Ectodermal cell (in vitro differentiated cells): ENCODE measurements at regions not wholly inside any gene's neighbourhood (a gene's known extent, or its start where the extent isn't known, plus 50 kb on each side); places are given as distances from the start of the nearest gene placed in this dataset.
"Not testable (repeated sequence)": the region's sequence is repeated elsewhere in the genome, so short reads cannot be mapped to it uniquely, and the experiment has no call there.

Source experiments
- H3K27ac ChIP-seq: 2 replicates; pipeline ENCODE4 v1.7.0; 2013; ENCODE audit warnings: mild to moderate bottlenecking, low read depth, low read length; ENCODE audit not compliant: insufficient read depth, poor library complexity, severe bottlenecking
- H3K27me3 ChIP-seq: 2 replicates; pipeline ENCODE4 v1.7.0; 2013; ENCODE audit warnings: mild to moderate bottlenecking, low read length; ENCODE audit not compliant: insufficient read depth, control insufficient read depth, poor library complexity, severe bottlenecking
- H3K36me3 ChIP-seq: one replicate; pipeline ENCODE4 v1.7.0; 2013; ENCODE audit warnings: low read length; ENCODE audit not compliant: control insufficient read depth, insufficient read depth
- H3K4me1 ChIP-seq: one replicate; pipeline ENCODE4 v1.7.0; 2013; ENCODE audit warnings: low read length; ENCODE audit not compliant: control insufficient read depth, insufficient read depth
- H3K4me3 ChIP-seq: 2 replicates; pipeline ENCODE4 v1.7.0; 2013; ENCODE audit warnings: low read depth, low read length, control low read depth; ENCODE audit not compliant: insufficient read depth
- H3K9me3 ChIP-seq: 2 replicates; pipeline ENCODE4 v1.7.0; 2013; ENCODE audit warnings: mild to moderate bottlenecking, low read length, moderate library complexity; ENCODE audit not compliant: control insufficient read depth
- WGBS, 2 experiments: methylation state at CpG; one replicate each; pipeline ENCODE4 v1.1.7; 2013; ENCODE audit warnings: missing lambda C conversion rate in 2 of 2; 5-methylcytosine and 5-hydroxymethylcytosine counted together

GRCh38 chr19:28614634-28615545, 598.1 kb downstream of the UQCRFS1 start:
- Histone ChIP-seq H3K4me3 (no peak overlapping the region), H3K4me1 (no peaks in the 10 kb centered on the region), H3K9me3 (no peaks in the 10 kb centered on the region), H3K27me3 (no peaks in the 10 kb centered on the region), H3K36me3 (peaks cover 9% of the 10 kb centered on the region), H3K27ac (no peak overlapping the region)
- 87 to 91% methylated on average over 10 to 11 of the region's 12 CpGs for WGBS, 2 experiments

DNA sequence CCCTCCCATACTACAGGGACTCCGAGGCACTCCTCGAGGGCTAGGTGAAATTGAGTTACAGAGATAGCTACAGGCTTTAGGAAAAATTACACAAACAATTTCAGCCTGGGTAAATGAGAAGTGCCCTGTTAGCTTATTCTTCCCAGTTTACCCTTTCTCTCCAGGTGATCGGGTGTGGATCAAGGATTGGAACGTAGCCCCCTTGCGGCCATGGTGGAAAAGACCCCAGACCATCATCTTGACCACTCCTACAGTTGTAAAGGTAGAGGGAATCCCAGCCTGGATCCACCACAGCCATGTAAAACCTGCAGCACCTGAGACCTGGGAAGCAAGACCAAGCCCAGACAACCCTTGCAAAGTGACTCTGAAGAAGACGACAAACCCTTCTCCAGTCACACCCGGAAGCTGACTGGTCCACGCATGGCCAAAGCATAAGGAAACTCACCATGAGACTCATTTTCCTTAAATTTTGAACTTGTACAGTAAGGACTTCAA, 600.6 kb downstream of the UQCRFS1 start:
- Histone ChIP-seq H3K36me3 (peaks cover 9% of the 10 kb centered on the region), H3K27me3 (no peaks in the 10 kb centered on the region), H3K9me3 (no peaks in the 10 kb centered on the region), H3K4me3 (no peak overlapping the region), H3K27ac (no peak overlapping the region), H3K4me1 (no peaks in the 10 kb centered on the region)
- WGBS, 2 experiments: 96 to 97% methylated on average over 8 of the region's 8 CpGs

DNA sequence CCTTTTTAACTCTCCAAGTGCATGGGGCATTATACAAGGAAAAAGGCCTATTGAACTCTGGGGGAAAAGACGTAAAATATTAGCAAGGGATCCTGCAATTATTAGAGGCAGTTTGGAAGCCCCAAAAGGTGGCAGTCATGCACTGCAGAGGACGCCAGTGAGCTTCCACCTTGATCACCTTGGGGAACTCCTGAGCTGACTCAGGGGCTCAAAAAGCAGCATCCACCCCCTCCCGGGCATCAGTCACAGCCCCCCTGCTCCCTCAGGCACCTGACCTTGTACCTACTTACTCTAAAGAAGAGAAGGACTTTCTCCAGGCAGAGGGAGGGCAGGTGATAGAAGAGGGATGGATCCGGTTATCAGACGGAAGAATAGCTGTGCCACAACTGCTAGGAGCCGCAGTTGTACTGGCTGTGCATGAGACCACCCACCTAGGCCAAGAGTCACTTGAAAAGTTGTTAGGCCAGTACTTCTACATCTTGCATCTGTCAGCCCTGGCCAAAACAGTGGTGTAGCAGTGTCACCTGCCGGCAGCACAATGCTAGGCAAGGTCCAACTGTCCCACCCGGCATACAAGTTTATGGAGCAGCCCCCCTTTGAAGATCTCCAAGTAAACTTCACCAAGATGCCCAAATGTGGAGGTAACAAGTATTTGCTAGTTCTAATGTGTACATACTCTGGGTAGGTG, 601.6 kb downstream of the UQCRFS1 start:
- 93% methylated on average over 8 of the region's 8 CpGs for WGBS, 2 experiments
- not testable (repeated sequence) for H3K4me1 ChIP-seq

DNA sequence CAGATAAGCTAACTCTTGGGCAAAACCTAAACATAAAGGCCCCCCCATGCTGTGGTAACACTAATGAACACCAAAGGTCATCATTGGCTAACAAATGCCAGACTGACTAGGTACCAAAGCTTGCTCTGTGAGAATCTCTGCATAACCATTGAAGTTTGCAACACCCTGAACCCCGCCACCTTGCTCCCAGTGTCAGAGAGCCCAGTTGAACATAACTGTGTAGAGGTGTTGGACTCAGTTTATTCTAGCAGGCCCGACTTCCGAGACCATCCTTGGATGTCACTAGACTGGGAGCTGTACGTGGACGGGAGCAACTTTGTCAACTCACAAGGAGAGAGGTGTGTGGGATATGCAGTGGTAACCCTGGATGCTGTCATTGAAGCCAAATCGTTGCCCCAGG, 602.2 kb downstream of the UQCRFS1 start:
- Histone ChIP-seq H3K9me3 (no peaks in the 10 kb centered on the region), H3K36me3 (peaks cover 9% of the 10 kb centered on the region), H3K27ac (no peak overlapping the region), H3K27me3 (no peaks in the 10 kb centered on the region), H3K4me3 (no peak overlapping the region), H3K4me1 (no peaks in the 10 kb centered on the region)
- WGBS, 2 experiments: 94 to 97% methylated on average over 6 of the region's 6 CpGs

More for the DNA sequence above, 601.6 kb downstream of the UQCRFS1 start:
- H3K4me3 ChIP-seq, H3K9me3 ChIP-seq, H3K36me3 ChIP-seq, H3K27me3 ChIP-seq, H3K27ac ChIP-seq: not testable (repeated sequence)

- no peak overlapping the region for H3K4me3 ChIP-seq
- no peaks in the 10 kb centered on the region for H3K9me3 ChIP-seq
- WGBS, 2 experiments: 94 to 95% methylated on average over 5 of the region's 5 CpGs
- H3K4me1 ChIP-seq: no peaks in the 10 kb centered on the region
- peaks cover 4% of the 10 kb centered on the region for H3K36me3 ChIP-seq
- no peak overlapping the region for H3K27ac ChIP-seq
- H3K27me3 ChIP-seq: no peaks in the 10 kb centered on the region
Observed at GRCh38 chr19:28609944-28610343, 603.0 kb downstream of the UQCRFS1 start.

- 93 to 94% methylated on average over 8 of the region's 8 CpGs for WGBS, 2 experiments
- Histone ChIP-seq H3K27ac (no peak overlapping the region), H3K9me3 (no peaks in the 10 kb centered on the region), H3K36me3 (no peaks in the 10 kb centered on the region), H3K27me3 (no peaks in the 10 kb centered on the region), H3K4me3 (no peak overlapping the region), H3K4me1 (no peaks in the 10 kb centered on the region)
Observed at GRCh38 chr19:28609091-28609755, 603.7 kb downstream of the UQCRFS1 start.

DNA sequence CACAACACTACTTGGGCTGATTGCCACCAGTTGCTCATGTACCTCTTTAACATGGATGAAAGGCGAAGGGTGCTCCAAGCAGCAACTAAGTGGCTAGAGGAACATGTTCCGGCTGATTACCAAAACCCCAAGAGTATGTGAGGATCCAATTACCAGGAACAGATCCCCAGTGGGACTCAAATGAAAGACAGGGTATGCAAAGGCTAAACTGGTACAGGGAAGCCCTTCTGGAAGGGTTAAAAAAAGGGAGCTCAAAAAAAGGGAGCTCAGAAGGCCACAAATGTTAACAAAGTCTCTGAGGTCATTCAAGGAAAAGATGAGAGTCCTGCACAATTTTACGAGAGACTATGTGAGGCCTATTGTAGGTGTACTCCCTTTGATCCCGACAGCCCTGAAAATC, 604.7 kb downstream of the UQCRFS1 start:
- Histone ChIP-seq H3K27me3 (no peaks in the 10 kb centered on the region), H3K4me3 (no peak overlapping the region), H3K9me3 (no peaks in the 10 kb centered on the region), H3K36me3 (no peaks in the 10 kb centered on the region), H3K4me1 (no peaks in the 10 kb centered on the region), H3K27ac (no peak overlapping the region)
- WGBS, 2 experiments: 96 to 98% methylated on average over 4 of the region's 4 CpGs

DNA sequence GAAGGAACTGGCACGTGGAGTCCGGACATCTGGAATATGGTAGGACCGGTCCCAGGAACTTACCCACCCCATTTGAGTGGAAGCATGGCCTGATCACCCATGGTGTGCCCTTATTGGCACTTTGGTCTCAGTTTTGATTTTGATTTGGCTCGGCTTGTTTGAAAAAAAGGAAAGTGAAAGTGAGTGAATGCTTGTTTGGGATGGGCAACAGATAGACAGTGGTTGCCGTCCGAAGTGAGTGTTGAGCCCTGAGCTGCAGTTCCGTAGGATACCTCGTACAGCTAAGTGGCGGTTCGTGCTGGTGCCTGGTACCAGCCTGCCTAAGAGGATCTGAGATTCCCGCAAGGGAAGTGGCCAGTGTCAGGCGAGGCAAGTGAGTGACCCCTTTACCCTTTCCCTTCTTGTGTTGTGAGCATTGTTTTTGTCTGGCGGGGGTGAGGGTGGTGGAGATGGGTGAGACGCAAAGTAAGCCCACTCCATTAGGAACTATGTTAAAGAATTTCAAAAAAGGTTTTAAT, 605.8 kb downstream of the UQCRFS1 start:
- H3K27me3 ChIP-seq: no peaks in the 10 kb centered on the region
- no peak overlapping the region for H3K4me3 ChIP-seq
- no peaks in the 10 kb centered on the region for H3K9me3 ChIP-seq
- no peaks in the 10 kb centered on the region for H3K36me3 ChIP-seq
- H3K27ac ChIP-seq: no peak overlapping the region
- 95 to 96% methylated on average over 14 of the region's 14 CpGs for WGBS, 2 experiments
- no peaks in the 10 kb centered on the region for H3K4me1 ChIP-seq

DNA sequence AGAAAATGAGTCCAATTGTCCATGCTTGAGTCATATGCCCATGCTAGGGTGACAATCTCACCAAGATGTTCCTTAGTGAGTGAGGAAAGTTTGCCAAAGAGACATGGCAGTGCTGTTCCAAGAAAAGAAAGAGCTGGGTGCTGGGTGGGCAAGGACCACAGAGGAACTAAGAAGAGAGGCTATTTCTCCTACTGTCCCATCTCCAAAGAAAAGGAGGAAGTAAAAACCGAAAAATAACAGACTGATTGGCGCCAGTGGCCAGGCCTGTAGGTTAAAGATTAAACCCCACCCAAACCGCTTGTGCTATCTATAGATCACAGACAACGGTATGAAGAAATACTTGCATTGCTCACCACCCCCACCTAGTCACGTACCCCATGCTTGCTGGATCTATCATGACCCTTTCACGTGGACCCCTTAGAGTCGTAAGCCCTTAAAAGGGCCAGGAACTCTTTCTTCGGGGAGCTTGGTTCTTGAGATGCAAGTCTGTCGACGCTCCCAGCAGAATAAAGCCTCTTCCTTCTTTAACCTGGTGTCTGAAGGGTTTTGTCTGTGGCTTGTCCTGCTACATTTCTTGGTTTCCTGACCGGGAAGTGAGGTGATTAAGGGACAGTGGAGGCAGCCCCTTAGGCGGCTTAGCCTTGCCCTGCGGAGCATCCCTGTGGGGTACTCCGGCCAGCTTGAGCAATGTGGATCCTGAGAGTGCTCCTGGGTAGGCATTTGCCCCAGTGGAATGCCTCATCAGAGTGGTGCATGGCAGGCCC, 606.5 kb downstream of the UQCRFS1 start:
- H3K9me3 ChIP-seq: no peaks in the 10 kb centered on the region
- H3K4me3 ChIP-seq: no peak overlapping the region
- no peak overlapping the region for H3K27ac ChIP-seq
- 90% methylated on average over 14 of the region's 14 CpGs for WGBS, 2 experiments
- no peaks in the 10 kb centered on the region for H3K36me3 ChIP-seq
- no peaks in the 10 kb centered on the region for H3K4me1 ChIP-seq
- no peaks in the 10 kb centered on the region for H3K27me3 ChIP-seq
